HAP-1 (cell line): ENCODE measurements at regions not wholly inside any gene's neighbourhood (a gene's known extent, or its start where the extent isn't known, plus 50 kb on each side); places are given as distances from the start of the nearest gene placed in this dataset.

Experiments
- DNase-seq, 2 experiments: peaks; one replicate each; pipeline ENCODE4 v3.0.0-alpha.2; 2016 to 2020; ENCODE audit warnings: low spot score in 2 of 2
- H3K27me3 ChIP-seq: fragments of 250-450 bp; sonication (Bioruptor Pico); 2 replicates; pipeline ENCODE4 v1.5.1; 2020; ENCODE audit warnings: low read depth, mild to moderate bottlenecking, moderate library complexity
- H3K36me3 ChIP-seq: fragments of 250-450 bp; sonication (Bioruptor Pico); replicated peaks from 2 replicates; pipeline ENCODE4 v1.5.1; 2020; ENCODE audit warnings: mild to moderate bottlenecking
- H3K4me1 ChIP-seq: fragments of 250-450 bp; sonication (Bioruptor Pico); 2 replicates; pipeline ENCODE4 v1.5.1; 2020; ENCODE audit warnings: mild to moderate bottlenecking
- H3K4me3 ChIP-seq: fragments of 250-450 bp; sonication (Bioruptor Pico); 2 replicates; pipeline ENCODE4 v1.5.1; 2020; ENCODE audit warnings: mild to moderate bottlenecking, moderate library complexity
- H3K9me3 ChIP-seq: fragments of 250-450 bp; sonication (Bioruptor Pico); 2 replicates; pipeline ENCODE4 v1.5.1; 2020; ENCODE audit warnings: mild to moderate bottlenecking, moderate library complexity
- in situ Hi-C: fragments of 300-500 bp; cut with MboI; formaldehyde crosslinking; loops from 3 replicates; pipeline ENCODE4 v1.14.3; 2020; ENCODE audit warnings: low sequenced_read_pairs, inconsistent platforms, mixed read lengths

DNA sequence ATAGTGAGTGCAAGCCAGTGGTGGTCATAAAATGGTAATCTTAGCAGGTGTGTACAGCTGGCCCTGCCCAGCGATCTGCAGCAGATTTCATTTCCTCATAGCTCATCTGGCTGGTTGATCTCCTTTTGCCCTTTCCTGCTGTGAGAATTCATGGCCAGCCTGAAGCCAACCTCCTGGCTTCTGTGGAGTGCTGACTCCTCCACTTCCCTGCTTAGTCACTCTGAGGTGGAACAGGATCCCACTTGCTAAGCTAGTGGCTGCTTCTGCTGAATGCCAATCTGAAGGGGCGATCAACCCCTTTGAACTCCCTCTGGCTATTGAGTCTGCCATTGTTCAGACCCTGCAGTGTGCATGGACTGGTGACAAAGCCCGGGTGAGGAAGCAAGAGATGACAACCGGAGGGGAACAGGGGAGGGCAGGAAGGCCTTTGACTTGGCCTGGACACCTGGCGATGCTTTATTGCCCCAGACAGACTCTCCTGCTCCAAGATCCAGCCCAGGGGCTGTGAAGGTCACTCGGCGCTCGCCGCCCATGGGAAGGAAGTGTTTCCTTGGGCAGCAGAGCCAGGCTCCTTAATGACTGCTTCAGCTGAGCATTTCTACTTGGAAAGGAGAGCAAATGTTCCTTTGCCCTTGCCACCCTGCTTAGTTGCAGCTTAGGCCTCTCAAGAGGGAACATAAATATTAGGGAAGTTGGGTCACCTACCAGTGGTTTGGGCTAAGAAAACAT, 341.1 kb downstream of the ZSWIM6 start:
- in situ Hi-C loops, result no loop called here
- H3K27me3 ChIP-seq, result no peaks in the 10 kb centered on the region
- H3K4me3 ChIP-seq, result no peak overlapping the region
- no peak for DNase-seq
- peaks cover 14% of the 10 kb centered on the region for H3K4me1 ChIP-seq
- H3K36me3 ChIP-seq, result no peaks in the 10 kb centered on the region
- no peaks in the 10 kb centered on the region for H3K9me3 ChIP-seq

DNA sequence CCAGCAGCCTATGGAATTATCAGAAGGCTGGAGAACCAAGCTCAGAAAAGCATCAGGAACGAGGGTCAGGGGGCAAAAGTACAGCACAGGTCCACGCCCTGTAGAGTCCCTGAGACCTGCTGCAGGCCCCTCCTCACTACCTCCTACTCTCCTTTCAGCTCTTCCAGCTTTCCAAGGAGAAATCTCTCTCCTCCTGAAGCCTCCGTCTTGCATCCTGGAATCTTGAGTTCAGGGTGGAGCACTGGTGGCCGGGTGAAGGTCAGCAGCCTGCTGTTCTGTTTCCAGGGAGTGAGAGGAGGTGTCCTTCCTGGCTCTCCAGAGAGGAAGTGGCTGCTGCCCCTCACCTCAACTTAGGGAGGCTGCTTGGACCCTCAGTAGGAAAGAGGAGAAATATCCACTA, 342.3 kb downstream of the ZSWIM6 start:
- no peak for DNase-seq

DNA sequence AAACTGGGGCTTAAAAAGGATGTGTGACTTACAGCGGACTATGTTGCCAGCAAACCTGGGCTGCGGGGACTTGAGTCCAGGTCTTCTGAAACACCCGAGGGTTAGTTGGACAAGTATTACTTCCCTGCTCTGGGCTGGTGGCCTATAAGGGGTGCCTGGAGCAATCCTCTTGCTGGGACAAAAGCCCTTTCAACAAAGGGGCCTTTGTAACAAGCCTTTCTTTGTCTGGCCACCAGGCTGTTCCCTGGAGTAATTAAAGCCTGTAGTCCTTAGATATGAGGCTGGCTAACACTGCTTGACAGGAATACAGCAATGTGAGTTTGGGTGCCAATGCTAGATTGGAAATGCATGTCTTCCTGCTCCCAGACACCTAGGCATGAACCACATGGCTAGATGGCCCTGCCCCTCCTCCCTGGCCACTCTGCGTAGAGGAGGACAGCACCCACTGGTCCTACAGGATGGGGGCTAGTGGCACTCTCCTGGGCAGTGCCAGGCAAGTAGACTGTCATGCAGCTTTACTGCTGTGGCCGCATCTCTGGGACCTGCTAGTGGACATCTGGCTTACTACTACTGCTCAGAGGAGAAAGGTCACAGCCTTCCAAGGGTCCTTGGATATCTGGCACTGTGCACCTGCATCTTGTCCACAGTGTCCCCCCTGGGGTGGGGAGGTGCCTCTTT, 343.1 kb downstream of the ZSWIM6 start:
- DNase-seq, result peak; percentile 81 to 91
- peaks cover 14% of the 10 kb centered on the region for H3K4me1 ChIP-seq
- no peak overlapping the region for H3K4me3 ChIP-seq
- in situ Hi-C loops, result no loop called here
- no peaks in the 10 kb centered on the region for H3K27me3 ChIP-seq
- H3K36me3 ChIP-seq, result no peaks in the 10 kb centered on the region
- H3K9me3 ChIP-seq, result no peaks in the 10 kb centered on the region

More for the DNA sequence above, 342.3 kb downstream of the ZSWIM6 start:
- no peaks in the 10 kb centered on the region for H3K9me3 ChIP-seq
- H3K4me3 ChIP-seq, result no peak overlapping the region
- H3K27me3 ChIP-seq, result no peaks in the 10 kb centered on the region
- in situ Hi-C loops, result no loop called here
- H3K36me3 ChIP-seq, result no peaks in the 10 kb centered on the region
- peaks cover 14% of the 10 kb centered on the region for H3K4me1 ChIP-seq

DNA sequence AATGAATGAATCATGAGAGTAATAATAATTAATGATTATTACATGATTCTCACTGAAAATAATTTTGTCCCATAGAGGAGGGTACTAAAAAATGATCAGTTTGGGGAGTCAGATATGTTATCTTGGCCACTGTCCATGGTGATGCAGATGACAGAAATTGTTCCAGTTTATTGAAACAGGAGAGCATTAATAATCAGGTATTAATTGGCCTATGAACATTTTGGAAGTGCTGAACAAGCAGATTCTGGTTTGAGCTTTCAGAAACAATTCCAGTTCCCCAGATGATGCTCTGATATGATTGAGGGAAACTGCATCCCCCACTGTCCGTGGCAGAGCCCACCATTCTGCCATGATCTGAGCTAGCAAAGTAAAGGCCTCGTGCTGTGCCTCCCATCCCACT, 345.2 kb downstream of the ZSWIM6 start:
- H3K27me3 ChIP-seq, result no peaks in the 10 kb centered on the region
- H3K36me3 ChIP-seq, result no peaks in the 10 kb centered on the region
- H3K4me3 ChIP-seq, result no peak overlapping the region
- in situ Hi-C loops, result no loop called here
- H3K9me3 ChIP-seq, result no peaks in the 10 kb centered on the region
- peaks cover 14% of the 10 kb centered on the region for H3K4me1 ChIP-seq
- no peak for DNase-seq

DNA sequence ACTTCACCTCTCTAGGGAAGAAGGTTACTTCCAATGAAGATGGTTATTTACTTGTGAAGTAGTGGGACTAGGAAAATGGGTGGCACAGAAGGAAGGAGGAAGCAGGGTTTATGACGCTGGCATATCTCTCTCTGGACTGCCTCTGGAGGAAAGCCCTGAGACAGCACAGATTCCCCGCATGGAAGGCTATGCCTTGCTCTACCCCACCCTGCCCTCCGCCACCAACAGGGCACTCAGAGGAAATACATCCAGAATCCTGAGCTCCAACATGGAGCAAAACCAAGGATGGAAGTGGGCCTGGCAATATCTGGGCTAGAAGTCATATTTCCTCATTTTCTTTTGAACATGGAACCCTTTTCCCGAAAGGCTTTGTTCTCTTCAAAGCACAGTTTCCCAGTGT, 346.9 kb downstream of the ZSWIM6 start:
- H3K27me3 ChIP-seq, result no peaks in the 10 kb centered on the region
- peaks cover 14% of the 10 kb centered on the region for H3K4me1 ChIP-seq
- peak in 1 of 2 experiments; percentile 28 for DNase-seq
- no peaks in the 10 kb centered on the region for H3K36me3 ChIP-seq
- in situ Hi-C loops, result no loop called here
- no peak overlapping the region for H3K4me3 ChIP-seq
- no peaks in the 10 kb centered on the region for H3K9me3 ChIP-seq

DNA sequence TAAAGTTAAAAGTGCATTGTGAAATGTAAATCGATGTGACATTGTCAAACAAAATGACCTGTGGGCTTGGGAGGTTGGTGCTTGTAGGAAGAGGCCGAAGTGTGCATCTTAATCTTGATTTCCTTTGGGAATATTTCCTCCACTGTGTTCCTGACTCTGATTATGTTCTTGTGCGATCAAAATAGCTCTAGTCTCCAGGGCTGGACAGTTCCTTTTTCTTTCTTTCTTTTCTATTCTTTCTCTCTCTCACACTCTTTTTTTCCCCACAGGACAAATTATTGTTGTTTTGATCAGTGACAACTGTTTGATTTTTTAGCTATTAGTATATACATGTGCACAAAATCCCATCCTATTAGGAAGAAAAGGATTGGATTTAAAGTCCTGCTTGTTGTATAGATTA, 347.5 kb downstream of the ZSWIM6 start:
- in situ Hi-C loops, result no loop called here
- H3K4me3 ChIP-seq, result no peak overlapping the region
- H3K27me3 ChIP-seq, result no peaks in the 10 kb centered on the region
- H3K36me3 ChIP-seq, result no peaks in the 10 kb centered on the region
- no peaks in the 10 kb centered on the region for H3K9me3 ChIP-seq
- peaks cover 14% of the 10 kb centered on the region for H3K4me1 ChIP-seq
- DNase-seq, result no peak

DNA sequence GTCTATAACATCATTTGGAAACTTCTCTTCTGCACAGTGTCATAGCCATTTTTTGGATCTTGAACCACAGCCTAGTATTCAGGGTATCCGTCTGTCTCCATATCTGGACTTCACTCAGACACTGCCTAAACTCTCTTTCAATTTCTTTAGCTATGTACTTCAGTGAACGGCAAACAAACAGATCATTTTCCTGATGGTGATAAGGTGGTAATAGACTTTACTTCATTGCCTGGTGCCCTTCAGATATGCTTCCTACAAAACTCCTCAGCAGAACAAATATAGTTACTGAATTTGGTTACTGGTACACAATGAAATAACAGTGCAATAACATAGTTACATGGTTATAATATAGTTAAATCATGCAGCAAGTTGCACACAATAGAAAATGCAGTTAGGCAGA, 348.2 kb downstream of the ZSWIM6 start:
- in situ Hi-C loops, result no loop called here
- Histone ChIP-seq H3K27me3 (no peaks in the 10 kb centered on the region), H3K4me1 (peaks cover 10% of the 10 kb centered on the region), H3K4me3 (no peak overlapping the region), H3K9me3 (no peaks in the 10 kb centered on the region), H3K36me3 (no peaks in the 10 kb centered on the region)
- no peak for DNase-seq

DNA sequence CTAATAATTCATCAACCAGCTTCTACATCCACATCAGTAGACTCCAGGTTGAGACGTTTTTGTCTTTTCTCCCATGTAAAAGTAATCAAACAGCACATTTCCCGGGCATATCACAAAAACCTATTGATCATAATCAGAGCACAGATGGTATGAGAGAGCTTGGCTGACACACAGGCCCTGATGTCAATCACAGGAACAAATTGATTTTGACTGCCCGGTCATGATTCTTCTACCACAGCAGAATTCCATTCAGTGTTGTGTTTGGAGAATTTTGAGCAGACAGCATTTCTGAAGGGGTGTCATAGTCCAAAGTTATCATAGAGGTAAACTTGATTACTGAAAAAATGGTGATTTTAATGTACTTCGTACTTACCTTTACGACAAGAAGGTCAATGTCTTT, 351.1 kb downstream of the ZSWIM6 start:
- no peaks in the 10 kb centered on the region for H3K36me3 ChIP-seq
- no peaks in the 10 kb centered on the region for H3K27me3 ChIP-seq
- no peak for DNase-seq
- no peaks in the 10 kb centered on the region for H3K9me3 ChIP-seq
- H3K4me1 ChIP-seq, result peaks cover 8% of the 10 kb centered on the region; the same call in 1 of the 2 replicates
- in situ Hi-C loops, result no loop called here
- H3K4me3 ChIP-seq, result no peak overlapping the region

DNA sequence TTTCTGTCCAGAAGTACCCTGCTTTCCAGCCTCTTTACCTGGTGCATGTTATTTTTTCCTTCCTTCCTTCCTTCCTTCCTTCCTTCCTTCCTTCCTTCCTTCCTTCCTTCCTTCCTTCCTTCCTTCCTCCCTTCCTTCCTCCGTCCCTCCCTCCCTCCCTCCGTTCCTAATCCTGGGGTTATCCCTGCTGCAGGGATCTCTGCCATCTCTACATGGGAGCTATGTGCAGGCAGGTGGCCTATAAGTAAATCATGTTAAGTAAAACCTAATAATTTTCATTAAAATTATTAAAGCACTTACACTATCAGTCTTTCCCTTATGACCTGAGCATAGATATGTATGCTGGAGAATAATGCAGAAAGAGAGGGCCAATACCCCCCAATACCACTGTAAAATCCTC, 351.9 kb downstream of the ZSWIM6 start:
- DNase-seq, result no peak
- in situ Hi-C loops, result no loop called here
- Histone ChIP-seq H3K27me3 (no peaks in the 10 kb centered on the region), H3K4me1 (peaks cover 8% of the 10 kb centered on the region; the same call in 1 of the 2 replicates), H3K36me3 (no peaks in the 10 kb centered on the region), H3K9me3 (no peaks in the 10 kb centered on the region), H3K4me3 (no peak overlapping the region)

DNA sequence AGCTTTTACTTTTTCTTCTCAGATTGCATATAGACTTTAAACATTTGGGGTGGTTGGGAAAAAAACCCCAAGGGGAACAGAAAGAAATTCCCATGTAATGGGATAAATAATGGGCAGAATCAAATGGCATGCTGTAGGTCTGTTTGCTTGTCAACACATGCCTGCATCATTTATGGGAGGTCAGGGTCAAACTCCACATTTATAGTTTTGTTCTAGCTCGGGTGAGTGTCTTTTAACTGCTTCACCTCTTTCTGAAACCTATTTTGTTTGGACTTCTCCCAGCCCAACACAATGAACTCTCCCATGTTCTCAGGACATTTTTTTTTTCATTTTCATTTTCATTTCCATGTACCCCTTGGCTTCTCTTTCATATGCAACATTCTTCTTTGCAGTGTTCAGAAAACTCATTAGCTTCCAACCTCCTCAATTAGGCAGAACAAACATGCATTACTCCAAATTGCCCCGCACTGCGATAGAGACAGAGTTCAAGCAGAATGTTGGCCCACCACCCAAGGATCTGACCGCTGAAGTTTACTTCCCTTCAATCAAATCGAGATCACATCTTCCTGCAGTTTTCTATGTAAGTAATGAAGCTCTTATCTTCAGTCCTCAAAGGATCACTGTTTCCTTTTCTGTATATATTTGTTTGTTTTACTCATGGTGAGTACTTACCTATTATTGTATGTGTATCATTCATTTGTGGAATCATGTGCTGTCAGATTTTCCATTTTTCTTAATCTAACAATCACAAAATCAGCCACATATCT, 354.6 kb downstream of the ZSWIM6 start:
- H3K4me1 ChIP-seq, result peaks cover 8% of the 10 kb centered on the region; the same call in 1 of the 2 replicates
- no peak overlapping the region for H3K4me3 ChIP-seq
- in situ Hi-C loops, result no loop called here
- peak; percentile 25 to 56 for DNase-seq
- H3K27me3 ChIP-seq, result no peaks in the 10 kb centered on the region
- H3K36me3 ChIP-seq, result no peaks in the 10 kb centered on the region
- no peaks in the 10 kb centered on the region for H3K9me3 ChIP-seq

DNA sequence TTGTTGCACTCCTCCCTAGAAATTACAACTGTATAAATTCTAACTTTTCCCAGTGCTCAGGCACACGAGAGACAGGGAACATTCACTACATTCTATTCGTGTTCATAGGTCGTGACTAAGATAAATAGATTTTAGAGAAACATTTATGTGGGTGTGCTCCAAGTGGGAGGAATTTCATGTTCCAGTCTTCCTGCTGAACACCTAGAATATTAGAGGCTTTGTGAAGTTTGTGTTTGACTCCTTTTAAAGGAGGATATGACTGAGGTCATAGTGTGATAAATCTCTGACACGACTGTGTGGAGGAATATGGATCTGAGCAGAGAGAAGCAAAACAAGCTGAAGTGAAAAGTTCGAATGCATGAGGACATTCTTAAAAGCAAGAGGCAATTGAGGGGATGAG, 355.3 kb downstream of the ZSWIM6 start:
- in situ Hi-C loops, result no loop called here
- no peaks in the 10 kb centered on the region for H3K36me3 ChIP-seq
- H3K9me3 ChIP-seq, result 0 out of 2 replicates have a peak, but pooled peaks cover 3% of the 10 kb centered on the region
- DNase-seq, result no peak
- no peaks in the 10 kb centered on the region for H3K27me3 ChIP-seq
- H3K4me3 ChIP-seq, result no peak overlapping the region
- peaks cover 8% of the 10 kb centered on the region; the same call in 1 of the 2 replicates for H3K4me1 ChIP-seq

DNA sequence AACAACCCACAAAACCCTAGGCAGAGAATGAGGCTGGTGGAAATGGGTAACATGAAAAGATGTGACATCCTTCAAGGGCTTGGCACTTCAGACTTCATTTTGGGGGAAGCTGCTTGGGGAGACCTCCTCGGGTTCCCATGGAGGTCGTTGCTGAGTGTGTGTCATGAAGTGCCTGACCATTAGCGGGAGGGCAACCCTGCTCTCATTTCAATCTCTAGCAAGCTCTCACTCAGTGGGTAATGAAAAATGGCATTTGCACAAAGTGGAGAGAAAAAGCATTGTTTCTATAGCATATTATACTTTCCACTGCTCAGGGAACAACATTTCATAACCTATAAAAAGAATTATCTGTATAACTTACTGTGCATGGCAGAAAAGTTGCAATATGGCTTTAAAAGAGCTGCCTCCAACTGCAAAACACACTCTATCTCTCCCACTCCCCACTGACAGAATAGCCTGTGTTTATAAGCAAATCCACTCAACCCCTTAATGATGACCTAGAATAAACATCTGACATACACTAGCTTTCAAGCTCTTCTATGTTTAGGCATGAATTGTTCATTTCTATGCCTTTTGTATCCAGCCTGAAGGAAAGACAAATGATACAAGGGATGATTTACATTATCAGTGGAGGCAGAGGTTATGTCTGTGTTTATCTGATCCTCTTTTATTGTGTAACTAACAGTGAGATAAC, 357.2 kb downstream of the ZSWIM6 start:
- in situ Hi-C loops, result no loop called here
- DNase-seq, result no peak
- Histone ChIP-seq H3K4me1 (peaks cover 8% of the 10 kb centered on the region; the same call in 1 of the 2 replicates), H3K9me3 (0 out of 2 replicates have a peak, but pooled peaks cover 4% of the 10 kb centered on the region), H3K4me3 (no peak overlapping the region), H3K27me3 (no peaks in the 10 kb centered on the region), H3K36me3 (no peaks in the 10 kb centered on the region)

DNA sequence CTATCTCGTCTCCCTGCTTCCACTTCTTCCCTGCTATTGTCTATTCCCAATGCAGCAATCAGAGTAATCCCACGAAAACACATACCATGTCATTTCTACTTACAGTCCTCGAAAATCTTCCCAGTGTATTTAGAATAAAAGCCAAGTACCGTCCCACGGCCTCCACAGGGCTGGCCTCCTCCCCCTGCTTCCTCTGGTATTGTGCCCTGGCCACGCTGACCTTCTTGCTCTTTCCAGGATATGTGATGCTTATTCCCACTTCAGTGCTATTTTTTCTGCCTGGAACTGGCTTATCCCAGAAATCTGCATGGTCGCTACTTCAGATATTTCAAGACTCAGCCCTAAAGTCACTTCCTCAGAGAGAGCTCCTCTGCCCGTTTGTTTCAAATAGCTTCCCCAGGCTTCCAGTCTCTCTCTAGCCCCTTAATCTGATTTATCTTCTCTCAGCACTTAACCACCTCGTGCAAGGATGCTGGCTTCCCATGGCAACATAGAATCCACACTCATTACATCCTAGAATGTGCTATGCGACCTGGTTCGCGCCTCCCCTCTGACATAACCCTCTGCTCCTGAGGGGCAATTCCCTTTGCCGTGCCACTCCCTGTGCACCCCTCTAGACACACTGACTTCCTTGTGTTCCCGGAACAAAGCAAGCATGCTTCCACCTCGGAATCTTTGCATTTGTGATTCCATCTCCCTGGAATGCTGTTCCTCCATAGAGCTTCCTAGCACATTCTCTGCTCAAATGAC, 365.9 kb downstream of the ZSWIM6 start:
- Histone ChIP-seq H3K36me3 (no peaks in the 10 kb centered on the region), H3K9me3 (no peaks in the 10 kb centered on the region), H3K4me3 (no peak overlapping the region), H3K4me1 (no peaks in the 10 kb centered on the region), H3K27me3 (no peaks in the 10 kb centered on the region)
- in situ Hi-C loops, result no loop called here
- no peak for DNase-seq
